Gastrocnemius medialis (tissue), 4 donors: ENCODE measurements at regions not wholly inside any gene's neighbourhood (a gene's known extent, or its start where the extent isn't known, plus 50 kb on each side); places are given as distances from the start of the nearest gene placed in this dataset.

ENCODE experiments used
- CTCF ChIP-seq, 5 experiments: fragments of 450-650 bp in 3 of 5; fragments of 200-600 bp in 2 of 5; sonication (generic) in 2 of 5; IDR thresholded peaks in 4 of 5; conservative IDR thresholded peaks in 1 of 5; 1 replicate in 4 of 5; 2 replicates in 1 of 5; pipeline ENCODE4 v1.5.1; 2016 to 2019; ENCODE audit warnings: antibody characterized with exemption in 5 of 5, mild to moderate bottlenecking in 3 of 5, moderate library complexity in 3 of 5
- POLR2A ChIP-seq, 2 donors: fragments of 450-650 bp; IDR thresholded peaks; one replicate each; pipeline ENCODE4 v1.6.1; 2017; ENCODE audit warnings: antibody characterized with exemption in 2 of 2, mild to moderate bottlenecking in 2 of 2, moderate library complexity in 2 of 2

GRCh38 chr2:236752096-236752495, 182.5 kb downstream of the ACKR3 start:
- no peak for TF ChIP-seq CTCF (IDR thresholded peaks at IDR 0.05 in 4 of 5, conservative IDR thresholded peaks at IDR 0.05 in 1 of 5)
- no peak for TF ChIP-seq POLR2A (IDR thresholded peaks at IDR 0.05)
